ENCODE measurements at regions not wholly inside any gene's neighbourhood (a gene's known extent, or its start where the extent isn't known, plus 50 kb on each side); places are given as distances from the start of the nearest gene placed in this dataset.

GRCh38 chr17:17400566-17401184, 76.1 kb upstream of the MED9 start:
- no peaks in the 10 kb centered on the region for H3K9me2 ChIP-seq (replicated peaks; ENCODE audit: insufficient read depth)
- no peaks in the 10 kb centered on the region for H3K9me3 ChIP-seq (ENCODE audit: low read depth)
- H3K36me3 ChIP-seq (replicated peaks; ENCODE audit: insufficient read depth, low read depth): no peaks in the 10 kb centered on the region
- no peaks in the 10 kb centered on the region for H3K79me2 ChIP-seq
- no peak overlapping the region for H3K4me3 ChIP-seq
- no peaks in the 10 kb centered on the region for H4K20me1 ChIP-seq (ENCODE audit: insufficient read depth, poor library complexity, severe bottlenecking)
- H3K4me1 ChIP-seq (ENCODE audit: insufficient read depth): no peaks in the 10 kb centered on the region
- TF ChIP-seq EZH2 (IDR thresholded peaks at IDR 0.05; ENCODE audit: borderline replicate concordance) (no peak), EZH2phosphoT487 (IDR thresholded peaks at IDR 0.05; ENCODE audit: low read depth, severe bottlenecking, unreplicated experiment) (no peak), CTCF (IDR thresholded peaks at IDR 0.05; ENCODE audit: poor library complexity) (no peak)
- no peak overlapping the region for H3K4me2 ChIP-seq
- no peaks in the 10 kb centered on the region for H3K27me3 ChIP-seq
- no peak overlapping the region for H2AFZ ChIP-seq
- no peak overlapping the region for H3K27ac ChIP-seq
- WGBS (ENCODE audit: low lambda C conversion rate, missing lambda C conversion rate): 91% methylated on average over 14 of the region's 14 CpGs
- no peak for DNase-seq (ENCODE audit: low spot score)

GRCh38 chr17:17401271-17401781, 75.5 kb upstream of the MED9 start:
- 80% methylated on average over 12 of the region's 12 CpGs for WGBS (ENCODE audit: low lambda C conversion rate, missing lambda C conversion rate)
- H3K4me2 ChIP-seq: no peak overlapping the region

DNA sequence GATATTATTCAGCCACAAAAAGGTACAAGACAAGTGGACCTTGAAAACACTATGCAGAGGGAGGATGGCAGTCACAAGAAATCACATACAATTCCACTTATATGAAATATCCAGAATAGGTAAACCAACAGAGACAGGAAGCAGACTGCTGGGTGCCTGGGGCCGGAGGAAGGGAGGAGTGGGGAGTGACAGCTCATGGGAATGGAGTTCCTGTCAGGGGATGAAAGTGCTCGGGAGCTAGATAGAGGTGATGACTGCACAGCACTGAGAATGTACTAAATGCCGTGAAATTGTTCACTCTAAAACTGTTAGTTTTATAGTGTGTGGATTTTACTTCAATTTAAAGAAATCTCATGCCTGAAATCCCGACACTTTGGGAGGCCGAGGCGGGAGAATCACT, 74.2 kb upstream of the MED9 start:
- DNase-seq (ENCODE audit: low spot score): no peak
- peaks cover 8% of the 10 kb centered on the region for H3K4me1 ChIP-seq (ENCODE audit: insufficient read depth)
- H4K20me1 ChIP-seq (ENCODE audit: insufficient read depth, poor library complexity, severe bottlenecking): no peaks in the 10 kb centered on the region
- no peaks in the 10 kb centered on the region for H3K9me2 ChIP-seq (replicated peaks; ENCODE audit: insufficient read depth)
- H3K27me3 ChIP-seq: no peaks in the 10 kb centered on the region
- no peaks in the 10 kb centered on the region for H3K79me2 ChIP-seq
- H3K9me3 ChIP-seq (ENCODE audit: low read depth): no peaks in the 10 kb centered on the region
- WGBS (ENCODE audit: low lambda C conversion rate, missing lambda C conversion rate): 77% methylated on average over 6 of the region's 6 CpGs
- H3K4me3 ChIP-seq: no peak overlapping the region
- H3K4me2 ChIP-seq: no peak overlapping the region
- H3K27ac ChIP-seq: no peak overlapping the region
- TF ChIP-seq EZH2 (IDR thresholded peaks at IDR 0.05; ENCODE audit: borderline replicate concordance) (no peak), EZH2phosphoT487 (IDR thresholded peaks at IDR 0.05; ENCODE audit: low read depth, severe bottlenecking, unreplicated experiment) (no peak), CTCF (IDR thresholded peaks at IDR 0.05; ENCODE audit: poor library complexity) (no peak)
- no peak overlapping the region for H2AFZ ChIP-seq
- H3K36me3 ChIP-seq (replicated peaks; ENCODE audit: insufficient read depth, low read depth): no peaks in the 10 kb centered on the region

More at GRCh38 chr17:17401271-17401781, 75.5 kb upstream of the MED9 start:
- H3K36me3 ChIP-seq (replicated peaks; ENCODE audit: insufficient read depth, low read depth): no peaks in the 10 kb centered on the region
- H3K27me3 ChIP-seq: no peaks in the 10 kb centered on the region
- no peak overlapping the region for H2AFZ ChIP-seq
- no peaks in the 10 kb centered on the region for H4K20me1 ChIP-seq (ENCODE audit: insufficient read depth, poor library complexity, severe bottlenecking)
- H3K9me3 ChIP-seq (ENCODE audit: low read depth): no peaks in the 10 kb centered on the region
- no peaks in the 10 kb centered on the region for H3K9me2 ChIP-seq (replicated peaks; ENCODE audit: insufficient read depth)
- no peak for TF ChIP-seq EZH2phosphoT487 (IDR thresholded peaks at IDR 0.05; ENCODE audit: low read depth, severe bottlenecking, unreplicated experiment)
- no peak for TF ChIP-seq EZH2 (IDR thresholded peaks at IDR 0.05; ENCODE audit: borderline replicate concordance)
- no peak for TF ChIP-seq CTCF (IDR thresholded peaks at IDR 0.05; ENCODE audit: poor library complexity)
- H3K27ac ChIP-seq: no peak overlapping the region
- no peaks in the 10 kb centered on the region for H3K79me2 ChIP-seq
- H3K4me3 ChIP-seq: no peak overlapping the region
- peaks cover 4% of the 10 kb centered on the region for H3K4me1 ChIP-seq (ENCODE audit: insufficient read depth)
- no peak for DNase-seq (ENCODE audit: low spot score)

Measured in hepatocyte (in vitro differentiated cells).